ENCODE measurements at regions not wholly inside any gene's neighbourhood (a gene's known extent, or its start where the extent isn't known, plus 50 kb on each side); places are given as distances from the start of the nearest gene placed in this dataset.

DNA sequence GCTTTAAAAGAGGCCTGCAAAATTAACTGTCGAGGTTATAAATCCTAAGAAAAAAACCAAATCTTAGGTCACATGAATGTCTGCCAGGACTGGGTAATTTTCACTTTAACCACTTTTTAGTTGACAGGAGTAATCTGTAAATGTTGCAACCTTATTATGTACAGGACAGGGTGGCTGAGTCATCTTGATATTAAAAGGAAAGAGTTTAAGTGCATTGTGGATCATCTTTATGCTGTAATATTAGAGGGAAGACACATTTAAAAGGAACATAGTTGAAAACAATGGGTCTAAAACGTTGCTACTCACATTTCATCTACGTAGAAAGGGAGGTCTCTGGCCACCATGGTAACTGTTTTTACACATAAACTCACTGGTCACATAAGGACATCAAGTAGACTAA, 115.5 kb downstream of the LSMEM1 start:
- no peak for DNase-seq

GRCh38 chr7:112596981-112597380, 116.2 kb downstream of the LSMEM1 start:
- no peak for DNase-seq

GRCh38 chr7:112603673-112604072, 122.9 kb downstream of the LSMEM1 start:
- DNase-seq = no peak

- DNase-seq = no peak
Observed at GRCh38 chr7:112610636-112611035, 129.8 kb downstream of the LSMEM1 start.

GRCh38 chr7:112615701-112616100, 134.9 kb downstream of the LSMEM1 start:
- no peak for DNase-seq

- no peak for DNase-seq
Observed at GRCh38 chr7:112616295-112616694, 135.5 kb downstream of the LSMEM1 start.

- DNase-seq = no peak
Observed at GRCh38 chr7:112619343-112619742, 138.6 kb downstream of the LSMEM1 start.

GRCh38 chr7:112622159-112622715, 141.4 kb downstream of the LSMEM1 start:
- no peak for DNase-seq

DNA sequence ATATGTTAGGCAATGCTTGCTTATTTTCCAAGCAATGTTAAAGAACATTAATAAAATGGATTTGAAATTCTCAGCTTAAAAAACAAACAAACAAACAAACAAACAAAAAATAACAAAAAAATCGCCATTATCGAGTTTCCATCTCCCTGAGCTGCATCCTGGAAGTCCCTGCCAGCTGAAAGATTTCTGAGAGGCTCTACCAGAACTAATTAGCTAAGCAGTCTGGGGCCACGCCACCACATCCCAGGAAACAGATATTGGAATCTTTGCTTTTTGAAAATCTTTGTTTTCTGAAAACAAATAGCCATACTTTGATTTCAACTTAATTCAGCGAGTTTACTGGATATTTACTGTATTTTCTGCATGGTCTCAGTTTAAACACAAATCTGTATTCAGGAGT, 143.6 kb downstream of the LSMEM1 start:
- no peak for DNase-seq

DNA sequence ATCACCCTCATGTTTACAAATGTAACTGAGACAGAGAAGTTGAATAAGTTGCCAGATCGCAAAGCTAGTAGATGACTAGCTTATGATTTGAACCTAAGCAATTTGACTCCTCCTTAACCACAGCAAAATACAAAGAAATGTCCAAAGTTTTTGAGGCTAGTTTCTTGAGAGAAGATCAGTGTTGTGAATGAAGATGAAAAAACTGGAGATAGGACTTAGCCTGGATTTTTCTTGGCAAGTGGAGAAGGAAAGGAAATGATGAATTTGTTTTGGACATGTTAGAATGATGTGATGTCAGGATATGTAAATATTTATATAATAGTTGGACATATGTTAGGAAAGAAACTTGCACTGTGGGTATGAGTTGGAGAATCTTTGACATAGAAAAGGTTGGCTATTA, 149.8 kb downstream of the LSMEM1 start:
- no peak for DNase-seq

DNA sequence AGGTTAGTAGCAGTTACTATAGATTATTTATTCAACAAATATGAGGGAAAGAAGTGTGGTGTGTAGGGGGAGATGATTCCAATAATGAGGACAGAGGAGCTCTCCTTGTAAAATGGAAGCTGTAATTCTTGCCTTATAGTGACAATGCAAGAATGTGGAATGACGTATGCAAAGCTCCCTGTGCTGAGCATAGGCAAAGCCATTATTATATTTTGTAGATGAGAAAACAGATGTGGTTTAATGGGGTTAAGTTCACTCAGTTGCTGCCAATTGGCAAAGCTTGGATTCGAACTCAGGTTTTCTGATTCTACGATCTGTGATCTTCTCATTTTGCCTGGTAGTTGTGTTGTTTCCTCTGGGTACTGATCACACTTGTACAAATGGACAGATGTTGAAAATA, 153.3 kb downstream of the LSMEM1 start:
- DNase-seq = no peak

DNA sequence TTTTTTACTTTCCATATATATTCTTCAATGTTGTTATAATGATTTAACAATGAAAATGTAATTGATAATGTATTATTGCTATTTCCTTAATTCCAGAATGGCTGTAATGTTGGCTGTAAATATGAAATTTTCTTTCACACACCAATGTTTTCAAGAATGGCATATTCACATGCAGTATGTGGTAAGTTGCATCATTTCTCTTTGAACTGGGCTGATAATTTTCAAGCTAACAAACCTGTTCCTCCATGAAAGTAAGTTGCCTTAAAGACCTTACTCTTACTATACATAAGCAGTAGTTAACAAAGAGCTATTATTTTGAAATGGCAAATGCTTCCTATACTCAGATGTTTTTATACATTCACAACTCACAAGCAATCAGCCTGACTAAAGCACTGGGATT, 154.5 kb downstream of the TMEM168 start:
- DNase-seq = no peak

DNA sequence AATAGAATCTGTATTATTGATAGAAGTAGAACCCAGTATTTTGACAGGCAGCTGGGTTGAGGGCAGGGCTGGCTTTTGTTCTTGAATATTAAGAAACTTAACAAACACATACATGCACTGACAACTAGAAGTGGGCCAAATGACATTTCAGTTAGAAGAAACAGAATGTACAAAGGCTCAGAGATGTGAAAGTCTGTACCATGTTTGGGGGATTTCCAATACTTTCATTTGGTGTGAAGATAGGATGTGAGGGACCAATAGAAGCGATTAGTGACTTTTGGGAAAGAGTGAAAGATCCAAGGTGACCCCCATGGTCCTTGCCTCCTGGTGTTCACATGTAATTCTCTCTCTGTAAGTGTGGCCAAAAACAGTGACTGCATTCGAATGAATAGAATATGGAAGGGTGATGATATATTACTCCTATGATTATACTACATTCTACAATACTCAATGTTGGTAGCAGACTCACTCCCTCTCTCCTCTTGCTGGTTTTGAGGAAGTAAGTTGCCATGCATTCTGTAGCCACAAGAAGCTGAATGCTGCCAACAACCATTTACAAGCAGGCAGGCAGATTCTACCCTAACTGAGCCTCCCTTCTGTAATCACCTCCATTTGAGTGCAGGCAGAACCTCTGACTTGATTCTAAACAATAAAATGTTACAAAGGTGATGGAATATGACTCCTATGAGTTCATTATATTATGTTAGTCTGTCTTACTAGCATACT, 151.4 kb downstream of the TMEM168 start:
- DNase-seq = no peak

- no peak for DNase-seq
Observed at GRCh38 chr7:112640685-112641084, 149.5 kb downstream of the TMEM168 start.

DNA sequence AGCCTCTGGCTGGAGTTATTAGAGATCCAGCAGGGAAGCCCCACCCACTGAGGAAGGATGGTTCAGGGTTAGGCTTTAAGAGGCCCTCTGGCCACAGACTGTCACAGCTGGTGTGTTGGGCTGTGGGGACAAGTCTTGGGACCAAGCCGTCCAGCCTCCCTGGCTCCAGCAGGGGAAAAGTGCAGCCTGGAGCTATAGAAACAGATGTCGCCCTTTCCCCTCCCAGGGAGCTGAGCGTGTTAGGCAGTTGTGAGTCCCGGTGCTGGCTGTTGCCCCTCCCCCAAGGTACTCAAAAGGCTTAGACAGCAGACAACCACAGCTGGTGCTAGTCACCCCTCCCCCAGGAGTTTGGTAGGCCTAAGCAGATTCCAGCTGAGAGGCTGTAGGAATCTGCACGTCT, 143.4 kb downstream of the TMEM168 start:
- no peak for DNase-seq

DNA sequence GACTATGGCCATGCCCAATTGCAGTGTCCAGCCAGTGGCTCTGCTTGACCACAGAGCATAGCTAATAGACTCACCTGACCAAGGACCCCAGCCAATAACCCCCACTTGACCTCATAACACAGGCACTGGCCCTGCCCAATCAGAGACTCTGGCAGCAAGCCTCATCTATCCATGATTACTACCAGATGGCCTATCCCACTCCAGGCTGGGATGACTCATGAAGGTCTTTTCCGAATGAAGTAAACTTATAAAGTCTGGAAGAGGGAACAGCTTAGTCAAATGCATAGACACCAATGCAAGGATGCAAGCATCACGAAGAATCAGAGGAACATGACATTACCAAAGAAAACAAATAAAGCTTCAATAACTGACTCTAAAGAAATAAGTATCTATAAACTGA, 141.4 kb downstream of the TMEM168 start:
- no peak for DNase-seq

DNA sequence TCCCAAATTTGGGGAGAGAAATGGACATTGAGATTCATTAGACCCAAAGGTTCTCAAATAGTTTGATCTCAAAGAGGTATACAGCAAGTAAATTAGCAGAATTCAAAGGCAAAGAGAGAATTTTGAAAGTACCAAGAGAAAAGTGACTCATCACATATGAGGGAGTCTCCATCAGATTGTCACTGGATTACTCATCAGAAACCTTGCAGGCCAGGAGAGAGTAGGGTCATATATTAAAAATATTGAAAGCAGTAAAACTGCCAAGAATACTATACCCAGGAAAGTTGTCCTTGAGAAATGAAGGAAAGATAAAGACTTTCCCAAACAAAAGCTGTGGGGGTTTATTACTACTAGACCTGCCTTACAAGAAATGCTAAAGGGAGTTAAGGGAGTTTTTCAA, 140.6 kb downstream of the TMEM168 start:
- DNase-seq = no peak

DNA sequence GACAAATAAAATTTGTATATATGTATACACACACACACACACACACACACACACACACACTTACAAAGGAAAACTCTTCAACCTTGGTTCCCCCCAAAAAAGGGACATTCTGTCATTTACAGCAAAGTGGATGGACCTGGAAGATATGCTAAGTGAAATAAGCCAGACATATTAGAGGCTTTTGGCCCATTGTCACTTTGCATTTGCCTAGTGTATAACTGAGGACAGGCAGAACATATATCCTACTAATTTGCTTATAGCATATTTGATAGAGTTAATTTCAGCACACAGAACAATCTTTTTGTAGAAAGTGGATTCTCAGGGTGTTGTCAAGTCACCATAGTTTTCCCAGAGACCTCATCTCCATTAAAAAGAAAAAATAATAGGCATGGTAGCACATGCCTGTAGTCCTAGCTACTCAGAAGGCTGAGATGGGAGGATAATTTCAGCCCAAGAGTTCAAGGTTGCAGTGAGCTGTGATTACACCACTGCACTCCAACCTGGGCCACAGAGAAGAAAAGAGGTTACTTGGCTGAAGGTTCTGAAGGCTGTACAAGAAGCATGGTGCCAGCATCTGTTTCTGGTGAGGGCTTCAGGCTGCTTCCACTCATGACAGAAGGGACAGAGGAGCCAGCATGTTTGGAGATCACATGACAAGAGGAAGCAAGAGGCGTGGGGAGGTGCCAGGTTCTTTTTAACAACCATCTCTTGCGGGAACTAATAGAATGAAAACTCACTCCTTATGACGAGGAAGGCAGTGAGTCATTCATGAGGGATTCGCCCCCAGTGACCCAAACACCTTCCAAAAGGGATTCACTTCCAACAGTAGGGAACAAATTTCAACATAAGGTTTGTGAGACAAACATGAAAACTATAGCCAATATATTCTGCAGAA, 135.6 kb downstream of the TMEM168 start:
- DNase-seq = no peak

- no peak for DNase-seq
Observed at GRCh38 chr7:112665709-112666108, 124.5 kb downstream of the TMEM168 start.

DNA sequence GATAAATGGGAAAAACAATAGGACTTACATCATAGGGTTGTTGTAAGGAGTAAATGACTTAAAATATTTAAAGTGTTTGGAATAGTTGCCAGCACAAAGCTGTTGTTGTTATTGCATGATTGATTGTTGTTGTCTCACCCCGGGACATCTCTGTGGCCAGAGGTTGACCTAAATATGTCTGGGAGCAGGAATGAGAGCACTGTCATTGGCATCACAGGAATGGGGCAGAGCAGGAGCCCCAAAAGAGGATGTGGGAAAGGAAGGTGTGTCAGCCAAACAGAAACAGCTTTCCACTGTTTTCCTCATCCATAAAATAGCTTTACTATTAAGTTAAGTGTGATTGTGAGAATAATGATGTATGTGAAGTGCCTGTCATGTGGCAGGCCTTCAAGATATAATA, 121.6 kb downstream of the TMEM168 start:
- DNase-seq = no peak

- DNase-seq = no peak
Observed at GRCh38 chr7:112669306-112669705, 120.9 kb downstream of the TMEM168 start.

GRCh38 chr7:112670193-112670592, 120.0 kb downstream of the TMEM168 start:
- no peak for DNase-seq

GRCh38 chr7:112678626-112679025, 111.6 kb downstream of the TMEM168 start:
- no peak for DNase-seq
